Transverse colon (tissue), 4 donors: ENCODE measurements at regions not wholly inside any gene's neighbourhood (a gene's known extent, or its start where the extent isn't known, plus 50 kb on each side); places are given as distances from the start of the nearest gene placed in this dataset.

ENCODE experiments used
- DNase-seq: peaks from one replicate; pipeline ENCODE4 v3.0.0-alpha.2; 2019
- H3K27ac ChIP-seq, 4 donors: fragments of 200-600 bp; sonication (generic); 2 replicates each; pipeline ENCODE4 v1.5.1; 2016 to 2018; ENCODE audit warnings: inconsistent platforms in 4 of 4
- H3K27me3 ChIP-seq: fragments of 200-600 bp; sonication (generic); 2 replicates; pipeline ENCODE4 v1.5.1; 2017; ENCODE audit warnings: inconsistent platforms
- H3K36me3 ChIP-seq, 4 donors: fragments of 200-600 bp; sonication (generic); 2 replicates each; pipeline ENCODE4 v1.5.1; 2017 to 2019; ENCODE audit warnings: inconsistent platforms in 4 of 4
- H3K4me1 ChIP-seq, 4 donors: fragments of 200-600 bp; sonication (generic); 2 replicates each; pipeline ENCODE4 v1.5.1; 2017 to 2020; ENCODE audit warnings: inconsistent platforms in 4 of 4
- H3K4me3 ChIP-seq, 4 donors: fragments of 200-600 bp; sonication (generic); 1 replicate in 1 of 4; 2 replicates in 3 of 4; pipeline versions ENCODE4 v1.5.1 to v1.6.1; 2017 to 2019; ENCODE audit warnings: inconsistent platforms in 4 of 4
- H3K9me3 ChIP-seq, 2 donors: fragments of 200-600 bp; sonication (generic); 2 replicates each; pipeline ENCODE4 v1.5.1; 2017 to 2019; ENCODE audit warnings: inconsistent platforms in 2 of 2
- CTCF ChIP-seq, 5 experiments: fragments of 200-600 bp in 3 of 5; fragments of 450-650 bp in 2 of 5; sonication (generic) in 3 of 5; IDR thresholded peaks; 1 replicate in 2 of 5; 2 replicates in 3 of 5; pipeline ENCODE4 v1.5.1; 2016 to 2017; ENCODE audit warnings: antibody characterized with exemption in 5 of 5, inconsistent platforms in 3 of 5, mild to moderate bottlenecking in 2 of 5, moderate library complexity in 1 of 5
- EP300 ChIP-seq: sonication (generic); formaldehyde crosslinking; IDR thresholded peaks from one replicate; pipeline ENCODE4 v1.6.1; 2017; ENCODE audit warnings: antibody characterized with exemption, low read depth
- POLR2A ChIP-seq: fragments of 450-650 bp; IDR thresholded peaks from one replicate; pipeline ENCODE4 v1.6.1; 2016; ENCODE audit warnings: antibody characterized with exemption, mild to moderate bottlenecking, moderate library complexity
- POLR2AphosphoS5 ChIP-seq, 3 donors: sonication (generic); formaldehyde crosslinking; IDR thresholded peaks; one replicate each; pipeline ENCODE4 v1.6.1; 2016; ENCODE audit warnings: antibody characterized with exemption in 3 of 3
- WGBS, 2 donors: methylation state at CpG; one replicate each; pipeline ENCODE4 v1.1.5; 2018; ENCODE audit warnings: low coverage in 1 of 2; 5-methylcytosine and 5-hydroxymethylcytosine counted together
- in situ Hi-C, 4 donors: fragments of 200-750 bp; cut with MboI; loops; one replicate each; pipeline versions ENCODE4 v1.15.0 to v1.15.1; 2017; ENCODE audit warnings: low sequenced_read_pairs in 3 of 4, low pct_ligation_motif_present in 1 of 4, low pct_unique_long_range_greater_than_20kb in 1 of 4
- intact Hi-C: fragments of 100-400 bp; cut with DNase I; formaldehyde crosslinking; loops from one replicate; pipeline ENCODE4 v1.15.1; 2023; ENCODE audit warnings: low total_unique reads

GRCh38 chr5:111676926-111677415 lies 80.0 kb downstream of the NREP start:
- Histone ChIP-seq H3K36me3 (no peaks in the 10 kb centered on the region), H3K9me3 (no peaks in the 10 kb centered on the region), H3K27me3 (no peaks in the 10 kb centered on the region), H3K4me3 (no peak overlapping the region), H3K4me1 (peaks cover 3 to 16% (median 9%) of the 10 kb centered on the region in 4 donors), H3K27ac (no peak overlapping the region)
- 70% methylated on average over 3 of the region's 3 CpGs; no CpG with 5 or more reads in 1 of the 2 donors for WGBS, 2 donors
- in situ Hi-C loops = no loop called here
- TF ChIP-seq POLR2AphosphoS5 (IDR thresholded peaks at IDR 0.05) = no peak
- no peak for TF ChIP-seq CTCF (IDR thresholded peaks at IDR 0.05)
- no peak for DNase-seq
- intact Hi-C loops = no loop called here

GRCh38 chr5:111676466-111676865 lies 80.5 kb downstream of the NREP start:
- no peak for DNase-seq
- in situ Hi-C loops (no loop called here), intact Hi-C loops (no loop called here)
- Histone ChIP-seq H3K9me3 (no peaks in the 10 kb centered on the region), H3K4me3 (no peak overlapping the region), H3K27ac (no peak overlapping the region), H3K36me3 (no peaks in the 10 kb centered on the region), H3K27me3 (no peaks in the 10 kb centered on the region), H3K4me1 (peaks cover 3 to 12% (median 8%) of the 10 kb centered on the region in 4 donors)
- WGBS, 2 donors = 13 to 24% methylated on average over 1 of the region's 1 CpG
- TF ChIP-seq CTCF (IDR thresholded peaks at IDR 0.05) (no peak), POLR2AphosphoS5 (IDR thresholded peaks at IDR 0.05) (no peak), POLR2A (no peak), EP300 (no peak)

GRCh38 chr5:111675201-111675934 lies 81.6 kb downstream of the NREP start:
- no peaks in the 10 kb centered on the region for H3K27me3 ChIP-seq
- no peaks in the 10 kb centered on the region for H3K36me3 ChIP-seq
- no peaks in the 10 kb centered on the region for H3K9me3 ChIP-seq
- intact Hi-C loops (no loop called here), in situ Hi-C loops (no loop called here)
- H3K4me3 ChIP-seq = no peak overlapping the region
- no peak for DNase-seq
- 76 to 79% methylated on average over 2 of the region's 2 CpGs for WGBS, 2 donors
- no peak overlapping the region for H3K27ac ChIP-seq
- TF ChIP-seq POLR2A = no peak
- TF ChIP-seq EP300 = no peak
- no peak for TF ChIP-seq CTCF (IDR thresholded peaks at IDR 0.05)
- TF ChIP-seq POLR2AphosphoS5 (IDR thresholded peaks at IDR 0.05) = no peak
- peaks cover 0 to 1% (median under 1%) of the 10 kb centered on the region in 4 donors for H3K4me1 ChIP-seq

- H3K4me1 ChIP-seq = no peaks in the 10 kb centered on the region
- in situ Hi-C loops = no loop called here
- H3K27ac ChIP-seq = no peak overlapping the region
- DNase-seq = no peak
- TF ChIP-seq CTCF (IDR thresholded peaks at IDR 0.05) (no peak), POLR2A (no peak), POLR2AphosphoS5 (IDR thresholded peaks at IDR 0.05) (no peak), EP300 (no peak)
- H3K9me3 ChIP-seq = no peaks in the 10 kb centered on the region
- WGBS, 2 donors = 80 to 82% methylated on average over 10 of the region's 10 CpGs
- no peaks in the 10 kb centered on the region for H3K27me3 ChIP-seq
- H3K36me3 ChIP-seq = no peaks in the 10 kb centered on the region
- intact Hi-C loops = no loop called here
- H3K4me3 ChIP-seq = no peak overlapping the region
These were observed 82.9 kb downstream of the NREP start for GRCh38 chr5:111673891-111674626.
